Activated CD4-positive, alpha-beta T cell treated with anti-CD3 and anti-CD28 coated beads, Interleukin-2, amount 50 U/mL, for 48 hours (primary cell): ENCODE measurements at regions not wholly inside any gene's neighbourhood (a gene's known extent, or its start where the extent isn't known, plus 50 kb on each side); places are given as distances from the start of the nearest gene placed in this dataset.
A peak's percentile ranks its signal among the peaks of the same experiment; 100 is the strongest.

Experiments
- DNase-seq, 2 experiments: peaks; one replicate each; pipeline ENCODE4 v3.0.0-alpha.2; 2020

DNA sequence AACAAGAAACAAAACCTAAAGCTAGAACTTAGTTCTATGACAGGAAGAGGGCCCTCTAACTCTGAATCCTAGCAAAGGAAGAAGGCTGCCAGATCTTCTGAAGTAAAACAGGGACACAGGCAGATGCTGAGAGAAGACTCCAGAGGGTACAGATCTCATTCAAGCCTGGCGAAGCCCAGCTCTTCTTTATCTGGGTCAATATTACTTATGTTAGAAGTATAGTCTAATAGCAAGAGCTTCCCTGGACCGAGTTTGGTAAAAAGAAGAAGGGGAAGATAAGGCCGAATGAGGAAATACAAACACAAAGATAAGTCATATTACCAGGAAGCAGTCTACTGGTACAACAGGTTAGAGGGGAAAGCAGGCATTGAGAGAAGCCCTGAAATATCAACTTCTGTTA is 79.9 kb upstream of the CCDC91 start:
- DNase-seq: no peak

DNA sequence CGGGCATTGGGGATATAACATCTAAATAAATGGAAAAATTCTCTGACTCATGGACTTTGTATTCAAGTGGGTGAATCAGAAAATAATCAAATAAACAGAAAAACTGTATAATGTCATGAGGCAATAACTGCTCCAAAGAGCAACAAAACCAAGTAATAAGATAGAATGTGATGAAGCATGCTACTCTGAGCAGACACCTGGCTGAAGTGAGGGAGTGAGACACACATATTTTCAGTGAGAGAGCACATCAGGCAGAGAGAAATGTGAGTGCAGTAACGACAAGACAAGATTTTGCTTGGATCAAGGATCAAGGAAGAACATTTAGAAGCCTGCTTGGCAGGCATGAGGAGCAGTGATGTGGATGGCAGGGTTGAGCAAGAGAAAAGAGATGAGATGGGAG is 75.8 kb upstream of the CCDC91 start:
- DNase-seq: no peak

DNA sequence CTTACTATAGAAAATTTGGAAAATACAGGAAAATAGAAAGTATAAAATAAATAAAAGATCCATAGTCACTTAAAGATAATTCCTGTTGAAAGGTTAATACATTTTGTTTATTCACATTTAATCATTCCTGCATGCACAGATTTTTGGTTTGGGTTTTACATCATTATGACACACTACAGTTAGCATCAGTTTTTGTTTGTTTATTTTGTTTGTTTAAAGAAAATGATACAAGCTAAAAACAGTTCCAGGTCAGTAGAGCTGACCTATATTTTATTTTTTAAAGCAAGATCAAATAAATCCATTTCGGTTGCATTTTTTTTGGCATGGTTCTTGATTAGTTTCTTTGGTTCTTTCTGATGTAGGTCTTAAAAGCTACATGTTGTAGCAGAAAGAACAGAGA is 68.8 kb upstream of the CCDC91 start:
- DNase-seq: no peak

DNA sequence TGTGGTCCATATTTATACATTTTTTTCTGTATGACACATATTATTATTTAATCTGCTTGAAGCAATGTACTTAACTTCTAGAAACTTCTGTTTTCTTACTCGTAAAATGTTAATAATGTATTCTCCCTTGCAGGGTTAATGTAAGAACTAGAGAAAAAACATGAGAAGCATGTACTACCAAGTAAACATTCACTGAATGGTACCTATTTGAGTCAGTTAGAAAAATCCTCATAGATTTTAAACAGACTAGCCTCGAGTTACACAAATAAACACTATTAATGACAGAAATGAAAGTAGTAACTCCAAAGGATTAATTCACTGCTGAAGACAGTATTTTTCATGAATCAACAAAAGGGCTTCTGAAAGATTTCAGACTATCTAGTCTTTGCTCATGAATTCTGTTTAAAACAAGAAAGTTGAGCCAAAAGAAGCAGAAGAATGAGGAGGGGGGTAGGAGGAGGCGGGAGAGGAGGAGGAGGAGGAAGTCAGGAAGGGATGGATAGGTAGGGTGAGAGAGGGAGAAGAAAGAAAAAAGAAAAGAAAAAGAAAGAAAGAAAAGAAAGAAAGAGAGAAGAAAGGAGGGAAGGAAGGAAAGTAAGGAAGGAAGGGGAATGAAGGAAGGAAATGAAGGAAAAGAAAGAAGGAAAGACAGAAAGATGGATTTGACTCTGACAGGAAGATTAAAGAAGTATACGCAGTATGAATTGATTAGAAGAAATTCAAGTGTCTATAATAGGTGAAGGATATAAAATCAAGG is 68.2 kb upstream of the CCDC91 start:
- no peak for DNase-seq

DNA sequence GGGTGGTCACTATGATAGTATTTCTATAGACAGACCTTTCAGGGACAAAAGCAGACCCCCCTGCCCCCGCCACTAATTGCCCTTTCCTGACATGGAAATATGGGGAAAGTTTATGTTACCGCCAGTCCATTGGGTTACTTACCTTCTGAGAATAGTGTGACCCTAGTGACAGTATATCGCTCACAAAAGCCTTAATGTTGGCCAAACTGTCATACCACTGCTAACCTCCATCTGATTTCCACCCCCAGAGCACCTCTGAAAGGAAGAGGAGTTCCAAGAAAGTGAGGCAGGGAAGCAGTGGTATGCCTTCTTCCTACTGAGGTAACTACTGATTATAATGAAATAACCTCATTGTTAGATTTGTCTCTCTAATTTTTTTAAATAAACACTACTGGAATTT is 67.5 kb upstream of the CCDC91 start:
- DNase-seq: no peak

DNA sequence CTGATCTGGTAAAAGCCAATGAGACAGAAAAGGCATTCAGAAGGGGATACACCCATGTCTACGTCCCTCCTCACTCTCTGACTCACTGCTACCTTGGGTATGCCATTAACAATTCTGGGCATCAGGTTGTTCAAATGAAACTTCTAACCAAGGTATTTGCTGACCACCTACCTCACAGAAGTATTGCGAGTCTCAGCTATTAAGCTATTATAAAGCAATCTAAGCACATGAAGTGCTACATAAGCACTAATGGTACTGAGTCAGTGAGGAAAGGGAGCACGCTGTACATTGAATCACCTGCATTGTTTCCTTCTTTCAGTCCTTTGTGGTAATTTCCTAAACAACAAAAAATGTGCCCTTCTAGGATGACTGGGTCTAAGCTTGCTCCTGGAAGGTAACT is 62.8 kb upstream of the CCDC91 start:
- no peak for DNase-seq

DNA sequence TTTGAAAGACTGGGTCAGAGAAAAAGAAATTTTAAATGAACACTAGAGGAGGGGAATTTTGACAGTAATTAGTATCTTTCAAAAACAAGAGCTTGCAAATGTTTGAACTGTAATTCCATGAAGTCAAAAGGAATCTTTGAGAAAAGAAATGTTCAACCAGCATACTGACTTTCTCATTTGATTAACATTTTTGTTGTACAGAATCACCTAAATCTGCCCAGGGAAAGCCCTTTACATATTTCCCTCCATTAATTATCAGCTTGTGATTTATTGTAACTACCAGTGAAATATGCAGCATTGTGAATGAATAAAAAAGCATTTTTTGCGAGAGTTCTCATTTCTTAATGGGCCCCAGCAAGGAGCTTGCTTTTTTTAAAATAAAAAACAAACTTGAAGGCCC is 61.2 kb upstream of the CCDC91 start:
- DNase-seq: no peak

DNA sequence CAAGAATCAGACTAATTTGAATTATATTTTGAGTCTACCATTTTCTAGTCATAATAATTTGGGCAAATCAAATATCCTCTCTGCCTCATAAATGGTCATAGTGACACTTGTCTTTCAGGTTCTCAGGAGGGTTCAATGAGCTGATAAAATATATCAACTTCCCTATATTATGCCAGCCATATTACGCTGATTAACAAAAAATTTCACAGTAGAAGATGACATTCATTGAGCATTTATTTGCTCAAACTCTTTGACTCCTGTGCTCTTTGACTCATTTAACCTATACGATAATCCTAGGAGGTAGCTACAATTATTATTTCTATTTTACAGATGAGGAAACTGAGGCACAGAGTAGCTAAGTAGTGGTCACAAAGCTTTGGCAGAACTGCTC is 60.0 kb upstream of the CCDC91 start:
- no peak for DNase-seq

DNA sequence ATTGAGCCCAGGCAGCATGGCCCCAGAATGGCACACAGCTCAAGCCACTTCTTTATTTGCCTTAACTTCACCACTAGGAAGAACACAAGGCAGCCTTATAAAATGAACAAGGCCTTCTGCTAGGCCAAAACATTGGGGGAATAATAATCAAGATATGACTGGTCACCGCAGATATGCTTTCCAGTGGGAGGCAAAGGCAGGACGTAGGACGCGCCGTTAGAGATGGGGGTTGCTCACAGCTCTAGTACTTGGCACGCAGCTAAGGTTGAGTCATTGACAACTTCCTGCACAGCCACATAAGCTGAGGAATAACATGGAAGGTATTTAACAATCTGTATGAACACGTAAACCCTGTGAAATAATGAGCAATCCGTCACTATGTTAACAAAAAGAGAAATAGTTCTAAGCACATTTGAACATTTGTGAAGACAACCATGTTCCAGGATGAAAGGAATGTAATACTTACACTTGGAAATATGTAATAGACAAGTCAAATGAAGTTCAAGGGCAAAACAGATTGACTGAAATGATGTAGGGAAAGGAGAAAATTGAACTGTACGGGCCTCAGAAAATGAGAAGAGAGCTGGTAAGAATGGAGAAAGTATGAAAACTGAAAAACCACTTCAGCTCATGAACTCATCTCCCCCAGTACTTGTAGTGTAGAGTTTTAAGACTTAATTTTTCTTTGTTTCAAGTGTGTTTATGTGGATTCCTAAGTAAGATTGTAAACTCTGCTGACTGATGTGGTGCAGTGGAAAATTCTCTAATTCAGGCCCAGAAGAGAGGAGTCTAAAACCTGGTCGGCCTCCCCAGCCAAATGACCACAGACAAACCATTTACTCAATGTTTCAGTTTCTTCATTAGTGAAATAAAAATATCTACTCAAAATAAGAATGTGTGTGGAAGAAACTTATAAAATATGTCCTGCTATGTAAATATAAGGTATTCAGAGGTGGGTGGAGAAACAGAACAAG is 59.3 kb upstream of the CCDC91 start:
- peak; percentile 8 to 16 for DNase-seq

DNA sequence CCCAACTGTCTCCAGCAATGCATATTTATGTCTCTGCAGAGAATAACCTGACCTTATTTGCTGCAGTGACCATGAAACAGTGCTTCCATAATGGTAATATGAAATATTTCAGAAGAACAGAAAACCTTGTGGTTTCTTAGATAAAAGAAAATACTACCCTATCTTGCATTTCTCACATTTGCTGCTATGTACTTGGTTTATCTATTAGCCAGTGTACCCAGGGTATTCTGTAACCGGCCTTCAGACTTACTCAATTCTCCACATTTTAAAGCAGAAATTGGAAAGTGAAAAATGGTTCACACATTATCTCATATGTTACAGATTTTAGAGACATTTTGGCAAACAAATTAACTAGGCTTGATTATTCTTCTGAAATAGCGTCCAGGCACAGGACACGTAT is 57.9 kb upstream of the CCDC91 start:
- no peak for DNase-seq

DNA sequence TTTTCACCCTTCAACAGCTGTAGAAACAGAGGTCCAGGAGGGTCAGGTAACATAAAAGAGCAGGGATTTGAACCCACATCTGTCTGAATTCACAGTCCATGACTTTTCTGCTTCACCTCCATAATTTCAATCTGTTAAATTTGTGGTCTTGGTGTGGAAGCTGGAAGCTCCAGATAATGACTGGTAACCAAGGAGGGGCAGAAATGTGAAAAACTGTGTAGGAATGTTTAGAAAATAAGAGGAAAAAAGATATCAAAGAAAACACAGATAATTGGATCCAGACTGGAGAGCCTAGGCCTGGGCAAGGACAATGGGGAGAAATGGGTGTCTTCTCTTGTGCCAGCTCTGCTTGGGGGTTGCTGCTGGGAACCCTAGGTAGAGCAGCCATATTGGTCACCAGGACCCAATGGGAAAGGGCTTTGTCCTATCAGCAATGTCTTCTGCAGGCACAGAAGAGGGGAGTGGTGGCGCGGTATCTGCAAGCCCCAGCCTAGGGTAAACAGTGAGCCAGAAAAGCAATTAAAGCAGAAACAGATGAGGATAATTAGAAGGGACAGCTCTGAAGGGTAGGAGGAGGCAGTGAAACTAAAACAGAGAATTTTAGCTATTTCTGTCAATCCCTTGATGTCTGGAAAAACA is 54.3 kb upstream of the CCDC91 start:
- no peak for DNase-seq

DNA sequence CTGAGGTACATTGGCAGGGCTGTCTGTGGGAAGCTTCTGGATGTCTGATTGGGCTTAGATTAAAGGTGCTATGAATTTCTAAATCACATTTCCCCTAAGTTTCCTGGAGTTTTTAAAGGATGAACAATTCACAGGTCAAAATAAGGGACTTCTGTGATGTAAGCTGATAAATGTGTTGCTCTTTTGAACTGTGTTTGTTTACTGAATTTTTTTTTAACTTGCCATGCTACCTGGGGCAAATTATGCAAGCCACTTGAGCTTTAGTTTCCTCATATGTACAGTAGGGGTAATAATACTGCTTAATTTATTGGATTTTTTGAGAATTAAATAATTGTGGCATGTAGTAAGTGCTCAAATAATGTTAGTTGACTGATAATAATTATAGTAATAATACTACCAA is 52.8 kb upstream of the CCDC91 start:
- no peak for DNase-seq

DNA sequence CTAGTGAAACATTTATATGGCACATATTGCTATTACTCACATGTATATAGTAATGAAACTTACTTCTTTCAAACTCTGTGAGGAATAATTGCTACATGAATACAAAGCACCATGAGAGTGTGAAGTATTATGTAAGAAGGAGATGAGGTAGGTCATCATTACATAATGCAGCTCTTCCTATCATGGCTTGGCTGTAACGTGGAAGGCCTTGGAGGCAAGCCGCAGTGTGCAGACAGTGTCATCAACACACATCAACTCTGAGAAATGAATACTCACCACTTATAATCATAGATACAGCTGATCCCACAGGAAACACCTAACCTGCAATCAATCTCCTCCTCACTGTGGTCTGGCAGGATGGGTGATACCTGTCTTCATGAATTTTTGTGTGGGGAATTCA is 49.9 kb upstream of the CCDC91 start:
- DNase-seq: no peak
